Head of caudate nucleus (tissue), 42 donors: ENCODE measurements at regions not wholly inside any gene's neighbourhood (a gene's known extent, or its start where the extent isn't known, plus 50 kb on each side); places are given as distances from the start of the nearest gene placed in this dataset.
"Not testable (repeated sequence)": the region's sequence is repeated elsewhere in the genome, so short reads cannot be mapped to it uniquely, and the experiment has no call there.

Source experiments
- DNase-seq, 42 donors: peaks; one replicate each; pipeline versions ENCODE4 v3.0.0 to v3.0.0-alpha.2; 2020 to 2021; ENCODE audit warnings: mixed read lengths in 7 of 42
- intact Hi-C: fragments of 100-400 bp; cut with DNase I; formaldehyde crosslinking; loops from one replicate; pipeline ENCODE4 v1.15.0; 2022

DNA sequence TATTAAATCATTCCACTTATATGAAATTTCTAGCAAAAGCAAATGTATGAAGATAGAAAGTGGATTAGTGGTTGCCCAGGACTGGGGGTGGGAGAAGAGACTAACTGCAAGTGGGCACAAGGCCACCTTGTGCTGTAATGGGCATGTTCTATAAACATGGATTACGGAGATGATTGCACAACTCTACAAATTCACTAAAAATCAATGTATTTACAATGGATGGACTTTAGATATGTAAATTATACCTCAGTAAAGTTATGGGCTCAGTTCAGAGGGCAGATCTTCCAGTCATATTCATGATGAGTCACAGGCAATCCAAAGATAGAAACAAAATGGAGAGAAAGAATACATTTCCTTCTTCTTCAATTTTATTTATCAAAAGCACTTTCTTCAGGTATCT is 173.9 kb downstream of the NDUFA12 start:
- intact Hi-C loops: no loop called here
- no peak for DNase-seq

GRCh38 chr12:94819011-94819410 is 168.7 kb upstream of the TMCC3 start:
- intact Hi-C loops: no loop called here
- DNase-seq: no peak

- intact Hi-C loops: no loop called here
- DNase-seq: no peak
Measured at GRCh38 chr12:94817695-94818075, 167.3 kb upstream of the TMCC3 start.

- DNase-seq: peak in 1 of 42 donors; percentile 29
- intact Hi-C loops: not testable (repeated sequence)
Measured at GRCh38 chr12:94817201-94817600, 166.8 kb upstream of the TMCC3 start.

DNA sequence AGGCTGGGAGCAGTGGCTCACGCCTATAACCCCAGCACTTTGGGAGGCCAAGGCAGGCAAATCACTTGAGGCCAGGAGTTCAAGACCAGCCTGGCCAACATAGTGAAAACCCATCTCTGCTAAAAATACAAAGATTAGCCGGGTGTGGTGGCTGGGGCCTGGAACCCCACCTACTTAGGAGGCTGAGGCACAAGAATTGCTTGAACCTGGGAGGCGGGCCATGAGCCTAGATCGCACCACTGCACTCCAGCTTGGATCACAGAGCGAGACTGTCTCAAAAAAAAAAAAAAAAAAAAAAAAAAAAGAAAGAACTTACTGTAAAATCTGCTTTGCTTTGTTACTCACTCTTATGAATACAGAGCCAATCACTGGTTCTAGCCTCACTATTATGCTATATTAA is 166.4 kb upstream of the TMCC3 start:
- DNase-seq, intact Hi-C loops: not testable (repeated sequence)

DNA sequence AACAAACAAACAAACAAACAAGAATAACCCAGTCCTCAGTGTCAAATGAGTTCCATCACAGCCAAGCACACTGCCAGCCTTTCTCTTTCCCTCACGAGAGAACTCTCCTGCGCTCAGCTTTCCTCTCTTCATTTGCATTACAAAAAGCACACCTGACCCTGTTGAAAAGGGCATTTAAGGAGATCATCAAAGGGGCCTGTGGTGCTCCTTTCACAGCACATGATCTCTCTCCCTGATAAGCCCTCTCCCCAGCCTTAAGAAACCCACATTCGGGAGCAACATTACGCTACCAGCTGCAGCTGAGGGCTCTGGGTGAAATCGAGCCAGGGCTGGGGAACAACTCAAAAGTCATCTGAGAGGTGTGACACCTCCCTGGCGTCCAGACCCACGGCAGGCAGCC is 165.6 kb upstream of the TMCC3 start:
- no peak for DNase-seq
- intact Hi-C loops: no loop called here

GRCh38 chr12:94815450-94815849 is 165.1 kb upstream of the TMCC3 start:
- intact Hi-C loops: no loop called here
- DNase-seq: no peak

- no peak for DNase-seq
- intact Hi-C loops: no loop called here
Measured at GRCh38 chr12:94813314-94813713, 163.0 kb upstream of the TMCC3 start.

DNA sequence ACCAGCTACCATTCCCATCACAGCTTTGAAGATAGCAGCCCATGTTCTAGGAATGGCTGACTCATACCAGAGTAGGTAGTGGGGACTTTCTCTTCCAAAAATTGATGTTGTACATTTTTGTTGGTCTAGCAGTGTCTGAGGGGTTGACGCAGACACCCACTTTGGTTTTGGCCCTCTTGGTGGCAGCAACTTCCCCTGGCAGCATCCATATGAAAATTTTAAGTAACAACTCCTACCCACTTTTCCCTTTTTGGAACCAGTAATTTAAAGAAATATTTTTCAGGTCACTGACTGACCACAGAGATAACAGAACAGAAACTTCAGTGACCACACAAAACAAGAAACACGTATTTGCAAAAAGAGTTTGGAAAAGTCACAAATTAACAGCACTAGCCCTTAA is 162.0 kb upstream of the TMCC3 start:
- intact Hi-C loops: no loop called here
- no peak for DNase-seq

GRCh38 chr12:94811611-94812010 is 161.3 kb upstream of the TMCC3 start:
- intact Hi-C loops: no loop called here
- DNase-seq: no peak

- no peak for DNase-seq
- intact Hi-C loops: no loop called here
Measured at GRCh38 chr12:94807951-94808350, 157.6 kb upstream of the TMCC3 start.

DNA sequence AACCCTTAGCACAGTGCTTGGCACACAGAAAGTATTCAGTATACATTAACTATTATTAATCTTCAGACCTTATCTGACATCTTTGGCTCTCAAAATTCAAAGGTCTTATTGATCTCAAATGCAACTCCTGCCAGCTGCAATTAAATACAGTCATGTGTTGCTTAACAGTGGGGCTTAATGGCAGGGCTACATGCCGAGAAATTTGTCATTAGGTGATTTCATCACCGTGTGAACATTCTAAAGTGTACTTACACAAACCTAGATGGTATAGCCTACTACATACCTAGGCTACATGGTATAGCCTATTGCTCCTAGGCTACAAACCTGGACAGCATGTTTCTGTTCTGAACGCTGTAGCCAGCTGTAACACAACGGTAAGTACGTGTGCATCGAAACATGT is 156.3 kb upstream of the TMCC3 start:
- intact Hi-C loops: no loop called here
- no peak for DNase-seq

DNA sequence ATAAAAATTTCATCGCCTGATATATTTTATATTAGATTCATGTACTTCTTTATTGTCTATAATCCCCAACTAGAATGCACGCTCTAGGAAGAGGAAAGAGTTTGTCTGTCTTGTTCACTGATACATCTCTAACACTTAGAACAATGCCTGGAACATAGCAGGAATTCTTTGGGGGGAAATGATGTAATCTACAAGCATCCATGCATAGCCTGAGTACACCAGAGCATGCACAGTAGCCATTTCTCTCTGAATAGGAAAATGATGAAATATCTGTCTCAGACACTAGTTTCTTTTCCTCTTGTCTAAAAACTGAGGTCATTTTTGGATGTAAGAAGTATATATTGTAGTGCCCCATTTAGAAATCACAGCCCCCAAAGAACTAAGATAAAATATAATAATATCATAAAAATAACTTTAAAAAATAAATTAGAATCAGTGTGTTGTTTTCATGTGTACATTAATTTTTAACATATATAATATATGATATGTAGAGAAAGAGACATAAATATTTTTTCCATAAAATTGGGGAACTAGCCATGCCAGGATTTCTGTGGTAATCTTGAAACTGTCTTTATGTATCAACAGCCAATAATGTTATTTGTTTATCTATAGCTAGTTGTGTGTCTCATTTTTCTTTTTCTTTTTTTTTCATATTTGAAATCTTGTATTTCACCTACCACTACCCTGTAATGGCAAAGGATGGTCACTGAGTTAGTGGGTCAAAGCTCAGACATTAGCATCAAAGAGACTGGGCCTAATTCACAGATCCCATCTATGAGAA is 155.6 kb upstream of the TMCC3 start:
- DNase-seq: no peak

DNA sequence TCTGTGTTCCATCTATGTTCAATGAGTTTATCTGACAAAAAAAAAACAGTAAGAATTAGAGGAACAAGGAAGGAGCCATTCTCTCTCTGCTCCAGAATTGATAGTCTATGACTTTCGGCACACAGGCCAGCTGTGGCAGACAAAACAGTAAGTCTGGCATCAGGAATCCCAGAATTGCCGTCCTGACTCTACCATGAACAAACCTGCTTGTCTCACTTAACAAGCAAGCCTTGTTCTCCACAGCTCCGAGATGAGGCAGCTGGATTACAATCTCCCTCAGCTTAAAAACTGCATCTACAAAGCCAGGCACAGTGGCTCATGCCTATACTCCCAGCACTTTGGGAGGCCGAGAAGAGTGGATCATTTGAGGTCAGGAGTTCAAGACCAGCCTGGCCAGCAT is 153.6 kb upstream of the TMCC3 start:
- DNase-seq: peak in 12 of 42 donors; percentile 7 to 62 (median 30)
- intact Hi-C loops: no loop called here

More for the DNA sequence above, 155.6 kb upstream of the TMCC3 start:
- intact Hi-C loops: no loop called here

- intact Hi-C loops: no loop called here
- DNase-seq: no peak
Measured at GRCh38 chr12:94802796-94803195, 152.4 kb upstream of the TMCC3 start.

GRCh38 chr12:94801745-94802144 is 151.4 kb upstream of the TMCC3 start:
- no peak for DNase-seq
- intact Hi-C loops: no loop called here

- DNase-seq: no peak
- intact Hi-C loops: no loop called here
Measured at GRCh38 chr12:94799136-94799535, 148.8 kb upstream of the TMCC3 start.

DNA sequence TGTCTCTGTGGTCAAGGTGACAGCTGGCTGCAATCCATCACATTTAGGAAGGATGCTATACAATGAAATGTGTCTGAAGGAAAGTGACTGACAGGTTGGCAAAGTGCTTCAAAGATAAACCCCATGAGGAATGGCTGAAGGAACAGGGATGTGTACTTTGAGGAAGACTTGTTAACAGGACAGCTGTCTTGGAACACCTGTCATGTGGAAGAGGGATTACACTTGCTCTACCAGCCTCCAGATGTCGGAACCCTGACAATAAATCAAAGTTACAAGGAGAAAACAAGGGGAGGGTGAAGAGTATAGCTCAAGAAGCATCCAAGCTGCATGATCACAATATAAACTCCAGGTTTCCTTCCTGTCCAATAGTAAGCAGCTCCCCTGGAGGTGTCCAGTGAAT is 147.8 kb upstream of the TMCC3 start:
- no peak for DNase-seq
- intact Hi-C loops: no loop called here

- intact Hi-C loops: no loop called here
- DNase-seq: peak in 1 of 42 donors; percentile 41
Measured at GRCh38 chr12:94795520-94795919, 145.2 kb upstream of the TMCC3 start.

DNA sequence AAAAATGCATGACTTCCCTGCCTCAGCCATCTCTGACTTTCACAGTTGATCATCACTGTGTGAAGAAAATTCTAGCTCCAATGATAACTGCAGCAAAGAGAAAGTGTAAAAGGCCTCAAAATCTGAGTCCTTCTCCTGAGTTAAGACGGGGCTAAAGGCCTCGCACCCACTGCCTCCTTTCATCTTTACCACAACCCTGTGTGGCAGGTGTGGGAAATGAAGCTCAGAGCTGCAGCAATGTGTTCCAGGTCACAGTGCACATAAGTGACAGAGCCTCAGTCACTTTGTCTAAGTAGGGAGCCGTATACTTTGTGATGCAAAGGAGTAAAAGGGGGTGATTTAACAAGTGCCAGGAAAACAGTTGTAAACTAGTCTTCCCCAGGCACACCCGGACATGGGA is 144.7 kb upstream of the TMCC3 start:
- intact Hi-C loops: no loop called here
- DNase-seq: no peak

DNA sequence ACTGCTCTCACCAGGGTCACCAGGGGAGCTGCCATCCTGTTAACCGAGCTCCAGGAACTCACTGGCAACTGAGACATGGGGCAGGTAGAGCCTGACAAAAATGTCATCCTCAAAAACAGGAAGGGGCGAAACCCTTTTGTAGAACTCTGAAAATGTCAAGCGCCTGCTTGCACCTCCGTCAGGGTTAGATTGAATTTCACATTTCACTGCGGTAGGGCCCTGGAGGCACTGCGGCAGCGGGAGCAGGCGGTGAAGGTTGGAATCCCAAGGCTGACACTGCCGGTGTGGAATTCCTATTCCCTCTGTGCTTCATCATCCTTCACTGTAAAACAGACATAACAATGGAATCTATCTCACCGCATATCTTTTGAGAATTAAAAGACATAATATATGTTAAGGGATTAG is 142.8 kb upstream of the TMCC3 start:
- DNase-seq: no peak
- intact Hi-C loops: no loop called here

DNA sequence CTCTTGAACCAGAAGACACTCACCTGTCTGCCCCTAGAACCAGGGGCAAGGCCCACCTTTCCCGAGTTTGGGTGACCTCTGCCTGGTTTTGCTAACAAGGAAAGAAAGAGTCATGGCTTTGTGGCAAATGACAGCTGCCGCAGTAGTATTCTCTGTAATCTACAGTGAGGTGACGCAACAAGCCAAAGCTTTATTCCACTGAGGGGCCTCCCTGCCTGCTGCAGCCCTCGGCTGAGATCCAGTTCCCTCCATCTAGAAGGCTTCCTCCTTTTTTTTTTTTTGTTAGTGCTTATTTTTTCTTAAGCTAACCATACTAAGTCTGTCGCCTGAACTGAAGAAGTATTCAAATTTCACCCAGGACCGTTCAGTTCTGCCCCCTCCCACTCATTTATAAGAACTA is 142.3 kb upstream of the TMCC3 start:
- peak in 11 of 42 donors; percentile 10 to 45 (median 21) for DNase-seq
- intact Hi-C loops: no loop called here
